Activated T-cell treated with anti-CD3 and anti-CD28 coated beads, Interleukin-2, amount 50 U/mL, for 72 hours (primary cell): ENCODE measurements at regions not wholly inside any gene's neighbourhood (a gene's known extent, or its start where the extent isn't known, plus 50 kb on each side); places are given as distances from the start of the nearest gene placed in this dataset.

ENCODE experiments used
- ATAC-seq, 2 donors: fragments of 150-1000 bp; cut with Tn5 transposase; replicated peaks in 1 of 2; 2 replicates each; pipeline ENCODE4 v1.10.0; 2021; ENCODE audit warnings: moderate library complexity in 2 of 2, mild to moderate bottlenecking in 1 of 2
- DNase-seq, 2 donors: peaks; one replicate each; pipeline ENCODE4 v3.0.0; 2021 to 2022; ENCODE audit warnings: mixed read lengths in 1 of 2
- H3K27ac Mint-ChIP-seq: one replicate; pipeline ENCODE4 v1.8.0; 2022; ENCODE audit warnings: mild to moderate bottlenecking, moderate library complexity, mixed read lengths
- H3K27me3 Mint-ChIP-seq: one replicate; pipeline ENCODE4 v1.8.0; 2022; ENCODE audit warnings: low read depth, mixed read lengths
- H3K36me3 Mint-ChIP-seq, 2 donors: one replicate each; pipeline ENCODE4 v1.8.0; 2022; ENCODE audit warnings: mixed read lengths in 2 of 2, mild to moderate bottlenecking in 1 of 2; ENCODE audit not compliant: insufficient read depth in 2 of 2
- H3K4me1 Mint-ChIP-seq: one replicate; pipeline ENCODE4 v1.8.0; 2022; ENCODE audit warnings: low read depth, mixed read lengths
- H3K4me3 Mint-ChIP-seq, 2 donors: one replicate each; pipeline ENCODE4 v1.8.0; 2022; ENCODE audit warnings: mild to moderate bottlenecking in 2 of 2, mixed read lengths in 2 of 2, moderate library complexity in 2 of 2
- H3K9me3 Mint-ChIP-seq, 2 donors: one replicate each; pipeline ENCODE4 v1.8.0; 2022; ENCODE audit warnings: mixed read lengths in 2 of 2

GRCh38 chr4:10185518-10186227, 69.1 kb upstream of the WDR1 start:
- Mint-ChIP-seq H3K4me3 (no peak overlapping the region), H3K4me1 (peaks cover 32% of the 10 kb centered on the region), H3K36me3 (peaks cover 2 to 5% of the 10 kb centered on the region in 2 donors), H3K27me3 (peaks cover 6% of the 10 kb centered on the region), H3K27ac (no peak overlapping the region), H3K9me3 (no peaks in the 10 kb centered on the region)
- ATAC-seq (no peak), DNase-seq (no peak)

GRCh38 chr4:10184501-10184938, 67.9 kb upstream of the WDR1 start:
- no peaks in the 10 kb centered on the region for H3K9me3 Mint-ChIP-seq
- H3K4me3 Mint-ChIP-seq: no peak overlapping the region
- no peak for DNase-seq
- H3K27me3 Mint-ChIP-seq: peaks cover 6% of the 10 kb centered on the region
- no peak for ATAC-seq
- peaks cover 40% of the 10 kb centered on the region for H3K4me1 Mint-ChIP-seq
- H3K36me3 Mint-ChIP-seq: peaks cover 4 to 5% of the 10 kb centered on the region in 2 donors
- H3K27ac Mint-ChIP-seq: no peak overlapping the region

- Mint-ChIP-seq H3K27ac (peak overlapping the region; percentile 26), H3K27me3 (peaks cover 6% of the 10 kb centered on the region), H3K9me3 (no peaks in the 10 kb centered on the region), H3K4me3 (no peak overlapping the region), H3K4me1 (peaks cover 40% of the 10 kb centered on the region), H3K36me3 (peaks cover 4 to 5% of the 10 kb centered on the region in 2 donors)
- DNase-seq (no peak), ATAC-seq (no peak)
Measured at GRCh38 chr4:10184041-10184440, 67.4 kb upstream of the WDR1 start.

- peaks cover 4 to 5% of the 10 kb centered on the region in 2 donors for H3K36me3 Mint-ChIP-seq
- H3K27ac Mint-ChIP-seq: peak overlapping the region; percentile 26
- peaks cover 6% of the 10 kb centered on the region for H3K27me3 Mint-ChIP-seq
- H3K4me3 Mint-ChIP-seq: peak overlapping the region in 1 of 2 donors; percentile 33
- DNase-seq: peak; percentile 17 to 30
- peak; percentile 26 to 37 for ATAC-seq
- no peaks in the 10 kb centered on the region for H3K9me3 Mint-ChIP-seq
- H3K4me1 Mint-ChIP-seq: peaks cover 40% of the 10 kb centered on the region
Measured at GRCh38 chr4:10183462-10183861, 66.9 kb upstream of the WDR1 start.

- no peak overlapping the region for H3K27ac Mint-ChIP-seq
Measured at GRCh38 chr4:10182446-10183424, 66.1 kb upstream of the WDR1 start.

GRCh38 chr4:10181745-10182445, 65.3 kb upstream of the WDR1 start:
- Mint-ChIP-seq H3K4me3 (peak overlapping the region in 1 of 2 donors; percentile 45), H3K4me1 (peaks cover 40% of the 10 kb centered on the region), H3K27me3 (peaks cover 6% of the 10 kb centered on the region), H3K27ac (peak overlapping the region; percentile 17), H3K9me3 (peaks cover 0 to 1% of the 10 kb centered on the region in 2 donors), H3K36me3 (peaks cover 4 to 5% of the 10 kb centered on the region in 2 donors)
- ATAC-seq: peak in 1 of 2 donors; percentile 57
- DNase-seq: no peak

More at GRCh38 chr4:10182446-10183424, 66.1 kb upstream of the WDR1 start:
- DNase-seq (peak; percentile 10 to 13), ATAC-seq (peak in 1 of 2 donors; percentile 14)
- H3K27me3 Mint-ChIP-seq: peaks cover 6% of the 10 kb centered on the region
- H3K9me3 Mint-ChIP-seq: peaks cover 0 to 1% of the 10 kb centered on the region in 2 donors
- peaks cover 40% of the 10 kb centered on the region for H3K4me1 Mint-ChIP-seq
- peaks cover 4 to 5% of the 10 kb centered on the region in 2 donors for H3K36me3 Mint-ChIP-seq
- H3K4me3 Mint-ChIP-seq: peak overlapping the region in 1 of 2 donors; percentile 33

- Mint-ChIP-seq H3K36me3 (peaks cover 4 to 5% of the 10 kb centered on the region in 2 donors), H3K27ac (peak overlapping the region; percentile 17), H3K4me1 (peaks cover 40% of the 10 kb centered on the region), H3K4me3 (peak overlapping the region; percentile 38 to 45), H3K9me3 (peaks cover 0 to 1% of the 10 kb centered on the region in 2 donors), H3K27me3 (peaks cover 6% of the 10 kb centered on the region)
- DNase-seq: peak; percentile 48 to 56
- peak; percentile 95 to 96 for ATAC-seq
Measured at GRCh38 chr4:10180927-10181744, 64.5 kb upstream of the WDR1 start.

GRCh38 chr4:10180603-10180926, 64.0 kb upstream of the WDR1 start:
- Mint-ChIP-seq H3K27me3 (peaks cover 5% of the 10 kb centered on the region), H3K36me3 (peaks cover 4 to 5% of the 10 kb centered on the region in 2 donors), H3K27ac (no peak overlapping the region), H3K4me3 (no peak overlapping the region), H3K4me1 (peaks cover 40% of the 10 kb centered on the region), H3K9me3 (peaks cover 0 to 1% of the 10 kb centered on the region in 2 donors)
- DNase-seq (no peak), ATAC-seq (no peak)

- H3K27me3 Mint-ChIP-seq: peaks cover under 1% of the 10 kb centered on the region
- H3K4me3 Mint-ChIP-seq: no peak overlapping the region
Measured at GRCh38 chr4:10179957-10180602, 63.5 kb upstream of the WDR1 start.

GRCh38 chr4:10178763-10179162, 62.2 kb upstream of the WDR1 start:
- peaks cover 0 to 1% of the 10 kb centered on the region in 2 donors for H3K9me3 Mint-ChIP-seq
- H3K36me3 Mint-ChIP-seq: peaks cover 4 to 5% of the 10 kb centered on the region in 2 donors
- H3K4me3 Mint-ChIP-seq: no peak overlapping the region
- DNase-seq (no peak), ATAC-seq (no peak)
- H3K27ac Mint-ChIP-seq: no peak overlapping the region
- peaks cover 38% of the 10 kb centered on the region for H3K4me1 Mint-ChIP-seq
- no peaks in the 10 kb centered on the region for H3K27me3 Mint-ChIP-seq

More at GRCh38 chr4:10179957-10180602, 63.5 kb upstream of the WDR1 start:
- ATAC-seq: no peak
- no peak for DNase-seq
- H3K27ac Mint-ChIP-seq: no peak overlapping the region
- H3K9me3 Mint-ChIP-seq: peaks cover 0 to 1% of the 10 kb centered on the region in 2 donors
- peaks cover 4 to 5% of the 10 kb centered on the region in 2 donors for H3K36me3 Mint-ChIP-seq
- H3K4me1 Mint-ChIP-seq: peaks cover 40% of the 10 kb centered on the region

GRCh38 chr4:10175626-10176025, 59.0 kb upstream of the WDR1 start:
- Mint-ChIP-seq H3K27me3 (no peaks in the 10 kb centered on the region), H3K36me3 (peaks cover 0 to 2% of the 10 kb centered on the region in 2 donors), H3K27ac (no peak overlapping the region), H3K4me3 (no peak overlapping the region), H3K9me3 (peaks cover 0 to 1% of the 10 kb centered on the region in 2 donors), H3K4me1 (peaks cover 8% of the 10 kb centered on the region)
- no peak for ATAC-seq
- no peak for DNase-seq
